GM18870 (cell line): ENCODE measurements at regions not wholly inside any gene's neighbourhood (a gene's known extent, or its start where the extent isn't known, plus 50 kb on each side); places are given as distances from the start of the nearest gene placed in this dataset.

ENCODE experiments used
- ATAC-seq: cut with Tn5 transposase; IDR thresholded peaks from one replicate; pipeline ENCODE4 v1.9.1; 2021; ENCODE audit warnings: moderate library complexity; ENCODE audit not compliant: unreplicated experiment

DNA sequence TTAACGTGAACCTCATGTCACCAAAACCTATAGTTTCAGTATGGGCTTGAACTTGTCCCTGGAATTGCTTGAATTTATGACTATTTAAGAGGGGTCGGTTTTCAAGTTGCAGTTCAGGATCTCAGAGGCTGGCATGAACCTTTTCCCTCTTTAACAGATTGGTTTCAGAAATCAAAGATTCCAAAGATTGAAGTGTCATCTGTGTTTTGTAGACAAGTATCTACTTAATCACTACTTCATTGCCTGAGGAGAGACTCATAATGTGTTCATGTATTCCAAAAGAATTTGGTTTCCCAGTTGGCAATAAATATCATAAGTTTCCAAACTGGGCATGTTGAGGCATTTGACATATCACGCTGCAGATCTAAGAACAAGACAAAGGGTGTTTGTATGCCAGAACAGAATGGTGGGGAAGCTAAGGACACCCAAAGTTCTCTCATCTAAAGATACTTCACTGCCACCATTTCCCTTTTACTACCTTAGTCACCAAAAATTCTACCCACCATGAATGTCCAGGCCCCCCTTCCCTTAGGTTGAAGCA lies 199.5 kb downstream of the NUAK1 start:
- ATAC-seq = no peak

DNA sequence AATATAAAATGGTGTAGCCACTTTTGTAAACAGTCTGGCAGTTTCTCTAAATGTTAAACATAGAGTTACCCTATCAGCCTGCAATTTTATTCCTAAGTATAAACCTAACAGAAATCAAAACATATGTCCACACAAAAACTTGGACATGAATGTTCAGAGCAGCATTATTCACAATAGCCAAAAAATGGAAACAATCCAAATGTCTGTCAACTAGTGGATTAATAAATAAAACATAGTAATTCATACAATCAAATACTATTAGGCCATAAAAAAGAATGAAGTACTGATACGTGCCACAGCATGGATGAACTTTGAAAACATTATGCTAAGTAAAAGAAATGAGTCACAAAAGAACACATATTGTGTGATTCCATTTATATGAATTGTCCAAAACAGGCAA lies 196.5 kb downstream of the NUAK1 start:
- ATAC-seq = no peak

DNA sequence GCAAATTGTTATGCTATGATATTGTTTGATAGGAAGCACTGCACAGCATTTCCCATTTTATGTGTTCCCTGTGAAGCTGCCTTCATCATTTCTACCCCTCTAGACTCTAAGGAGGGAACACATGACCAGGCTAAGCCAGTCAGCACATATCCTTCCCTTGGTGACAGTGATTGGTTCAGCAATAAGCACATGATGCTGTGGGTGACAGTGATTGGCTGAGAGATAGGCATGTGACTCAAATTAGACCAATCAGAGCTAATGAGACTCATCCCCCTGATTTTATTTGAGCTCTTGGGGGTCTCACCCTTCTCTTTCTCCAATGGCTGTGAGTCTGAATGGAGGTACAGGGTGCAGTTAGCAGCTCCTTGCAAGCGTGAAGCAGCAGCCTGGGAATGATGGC lies 195.2 kb downstream of the NUAK1 start:
- ATAC-seq = no peak

DNA sequence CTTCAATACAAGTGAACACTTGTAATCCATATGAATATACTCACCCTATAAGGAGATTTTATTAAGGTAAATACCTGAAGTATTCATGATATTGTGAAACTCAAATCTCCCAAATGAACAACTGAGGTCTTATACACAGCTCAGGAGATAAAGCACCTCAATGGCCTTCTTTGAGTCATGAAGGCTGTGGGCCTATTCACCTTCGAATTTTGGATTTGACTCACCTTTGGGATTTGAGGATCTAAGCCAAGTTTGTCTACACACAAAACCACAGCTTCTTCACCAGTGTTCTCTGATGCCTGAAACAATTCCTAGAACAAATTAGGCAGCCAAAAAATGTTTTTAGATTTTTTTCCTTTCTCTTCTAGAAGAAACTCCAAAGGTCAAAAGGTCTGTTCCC lies 194.1 kb downstream of the NUAK1 start:
- ATAC-seq = no peak

DNA sequence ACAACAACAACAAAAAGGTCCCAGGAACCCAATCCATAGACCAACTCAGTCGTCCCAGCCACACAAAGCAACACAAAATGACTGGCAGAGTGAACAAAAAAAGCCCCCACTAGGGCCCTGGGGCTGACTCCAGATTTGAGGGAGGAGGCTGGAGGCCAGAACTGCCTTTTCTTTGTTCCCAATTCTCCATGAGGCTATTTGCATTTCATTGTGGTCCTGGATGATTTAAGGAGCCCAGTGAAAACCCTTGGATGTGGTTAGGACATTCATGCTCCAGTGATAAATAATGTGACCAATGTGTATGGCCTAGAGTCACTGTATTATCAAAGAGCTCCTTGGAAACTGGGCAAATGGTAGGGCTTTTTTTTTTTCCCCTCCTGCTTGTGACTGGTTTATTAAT lies 192.9 kb downstream of the NUAK1 start:
- ATAC-seq = no peak

DNA sequence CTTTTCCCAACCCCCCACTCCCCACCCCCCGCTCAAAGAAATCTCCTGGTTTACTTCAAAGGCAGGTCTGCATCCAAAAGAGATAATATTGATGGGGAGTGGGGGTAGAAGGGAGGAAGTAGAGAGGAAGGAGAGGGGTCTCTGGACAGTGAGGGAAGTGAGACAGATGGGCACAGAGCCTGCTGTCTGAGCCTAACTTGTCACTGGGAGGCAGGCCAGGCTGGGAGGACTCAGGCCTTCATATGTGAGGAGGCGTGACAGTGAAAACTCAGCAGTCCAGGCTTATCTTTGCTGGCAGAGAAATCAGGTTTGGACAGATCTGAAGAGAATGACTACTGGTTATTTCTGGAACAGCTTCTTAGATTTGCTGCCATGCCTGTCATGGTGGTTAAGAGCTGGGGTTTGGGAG lies 192.3 kb downstream of the NUAK1 start:
- ATAC-seq = no peak

DNA sequence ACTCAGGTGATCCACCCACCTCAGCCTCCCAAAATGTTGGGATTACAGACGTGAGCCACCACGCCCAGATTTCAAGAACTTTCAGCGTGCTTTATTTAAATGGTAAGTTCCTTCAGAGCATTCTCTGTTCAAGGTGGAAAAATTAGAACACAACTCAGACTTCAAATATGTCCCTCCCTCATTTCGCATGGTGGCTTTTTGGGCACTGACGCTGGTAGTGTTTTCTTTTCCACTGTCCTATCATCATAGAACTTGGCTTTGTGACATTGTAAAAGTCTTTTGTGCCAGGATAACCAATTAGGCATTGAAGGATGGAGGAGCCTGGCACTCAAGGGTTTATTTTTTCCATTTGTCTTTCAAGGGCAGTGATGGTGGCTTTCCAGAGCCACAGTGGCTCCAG lies 190.8 kb downstream of the NUAK1 start:
- no peak for ATAC-seq

DNA sequence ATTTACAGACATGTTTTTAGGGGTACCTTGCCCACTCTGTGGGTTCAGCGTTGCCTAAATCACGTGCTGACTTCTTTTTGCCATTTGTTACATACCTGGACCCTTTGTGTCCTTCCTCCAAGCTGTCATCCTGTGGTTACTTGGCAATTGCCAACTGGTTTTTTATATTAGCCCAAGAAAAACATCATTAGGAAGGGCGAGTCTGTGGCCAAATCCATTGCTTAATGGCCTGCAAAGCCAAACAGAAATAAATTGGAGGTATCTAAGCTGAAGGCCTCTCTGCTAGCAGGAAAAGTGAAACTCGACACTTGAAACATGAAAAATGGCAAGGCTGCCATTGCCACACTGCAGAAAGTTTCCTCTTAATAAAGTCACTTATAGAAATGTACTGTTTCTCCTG lies 190.4 kb downstream of the NUAK1 start:
- ATAC-seq = no peak

DNA sequence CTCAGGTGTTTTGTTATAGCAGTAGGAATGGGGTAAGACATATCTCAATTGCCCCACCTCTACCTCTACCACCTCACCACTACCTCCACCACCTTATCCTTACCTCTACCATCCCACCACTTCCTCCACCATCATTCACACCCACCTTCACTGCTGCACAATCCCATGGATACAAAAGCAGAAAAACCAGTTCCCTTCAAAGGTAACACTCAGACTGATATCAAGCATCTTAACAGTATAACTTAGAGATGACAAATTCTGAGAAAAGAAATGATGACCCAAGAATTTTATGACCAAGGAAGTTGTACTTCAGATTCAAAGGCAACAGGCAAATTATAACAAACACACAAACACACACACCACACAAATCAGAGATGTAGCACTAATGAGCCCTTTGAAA lies 189.4 kb downstream of the NUAK1 start:
- ATAC-seq = no peak

DNA sequence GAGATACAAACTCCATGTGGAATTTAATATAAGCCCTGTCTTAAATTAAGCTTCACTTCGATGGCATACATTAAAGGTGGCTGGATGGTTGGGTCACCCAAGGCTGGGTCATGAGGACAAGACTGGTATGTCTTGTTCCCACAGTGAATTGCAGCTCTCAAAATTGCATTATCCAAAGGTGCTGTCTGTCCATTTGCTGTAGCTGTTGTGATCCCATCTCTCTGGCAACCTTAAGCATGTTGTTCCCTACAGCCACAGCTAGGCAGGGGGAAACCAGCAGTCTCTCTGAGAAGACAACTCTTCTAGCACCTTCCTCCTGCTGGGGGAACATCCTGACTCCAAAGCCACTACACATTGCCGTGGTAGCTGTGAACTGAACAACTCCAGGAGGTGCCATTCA lies 187.0 kb downstream of the NUAK1 start:
- no peak for ATAC-seq

DNA sequence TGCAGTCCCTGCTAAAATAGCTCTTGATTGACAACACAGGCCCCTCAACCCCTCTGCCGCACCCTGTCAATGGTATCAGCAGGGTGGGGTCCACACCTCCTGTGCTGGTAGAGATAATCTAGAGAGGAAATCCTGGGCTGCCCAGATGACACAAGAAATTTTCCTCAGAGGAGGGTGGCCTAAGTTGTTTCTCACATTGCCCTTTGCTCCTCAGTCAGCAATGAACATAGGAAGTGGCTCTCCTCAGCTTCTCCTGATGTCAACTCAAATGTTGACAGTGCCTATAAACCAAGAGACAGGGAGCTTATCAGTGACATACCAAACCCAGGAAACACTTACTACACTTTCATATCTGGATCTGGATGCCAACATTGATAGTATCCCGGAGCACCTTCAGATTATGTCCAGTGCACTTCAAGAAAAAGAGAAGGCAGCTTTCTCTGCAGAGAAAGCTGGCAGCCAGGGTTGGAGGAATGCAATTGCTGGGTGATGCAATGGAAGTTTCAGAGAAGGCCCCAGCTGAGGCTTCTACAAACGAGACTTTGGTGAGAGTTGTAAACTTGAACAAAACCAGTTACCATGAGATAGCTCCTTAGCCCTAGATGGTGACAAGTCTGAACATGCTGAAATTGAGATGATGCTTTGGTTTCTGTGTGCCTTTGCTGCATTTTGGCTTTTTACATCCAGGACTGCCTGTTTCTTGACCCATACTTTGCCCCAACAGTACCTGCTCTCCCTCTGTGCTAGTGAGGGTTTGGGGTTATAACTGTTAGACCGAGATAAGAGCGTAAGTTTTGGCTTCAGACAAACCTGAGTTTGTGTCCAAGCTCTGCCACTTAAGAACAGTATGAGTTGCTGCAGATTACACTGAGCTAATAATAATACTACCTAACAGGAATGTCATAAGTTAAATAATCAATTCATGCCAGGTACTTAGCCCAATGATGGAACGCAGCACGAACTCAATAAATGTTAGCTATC lies 183.5 kb downstream of the NUAK1 start:
- no peak for ATAC-seq

DNA sequence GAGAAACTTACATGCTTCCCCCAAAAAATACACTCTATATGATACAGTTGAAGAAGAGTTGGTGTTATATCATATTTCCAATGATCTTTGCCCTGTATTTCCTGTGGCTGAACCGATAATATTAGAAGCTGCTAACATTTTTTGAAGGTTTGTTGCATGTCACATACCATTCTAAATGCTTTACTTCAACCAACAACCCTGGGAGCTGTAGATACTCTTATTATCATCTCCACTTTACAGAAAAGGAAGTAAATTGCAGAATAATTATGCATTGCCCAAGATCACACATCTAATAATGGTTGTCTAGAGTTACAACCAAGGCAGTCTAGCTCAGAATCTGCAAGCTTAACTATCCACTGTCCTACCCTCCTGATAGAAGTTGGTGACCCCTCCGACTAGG lies 182.8 kb downstream of the NUAK1 start:
- ATAC-seq = no peak

DNA sequence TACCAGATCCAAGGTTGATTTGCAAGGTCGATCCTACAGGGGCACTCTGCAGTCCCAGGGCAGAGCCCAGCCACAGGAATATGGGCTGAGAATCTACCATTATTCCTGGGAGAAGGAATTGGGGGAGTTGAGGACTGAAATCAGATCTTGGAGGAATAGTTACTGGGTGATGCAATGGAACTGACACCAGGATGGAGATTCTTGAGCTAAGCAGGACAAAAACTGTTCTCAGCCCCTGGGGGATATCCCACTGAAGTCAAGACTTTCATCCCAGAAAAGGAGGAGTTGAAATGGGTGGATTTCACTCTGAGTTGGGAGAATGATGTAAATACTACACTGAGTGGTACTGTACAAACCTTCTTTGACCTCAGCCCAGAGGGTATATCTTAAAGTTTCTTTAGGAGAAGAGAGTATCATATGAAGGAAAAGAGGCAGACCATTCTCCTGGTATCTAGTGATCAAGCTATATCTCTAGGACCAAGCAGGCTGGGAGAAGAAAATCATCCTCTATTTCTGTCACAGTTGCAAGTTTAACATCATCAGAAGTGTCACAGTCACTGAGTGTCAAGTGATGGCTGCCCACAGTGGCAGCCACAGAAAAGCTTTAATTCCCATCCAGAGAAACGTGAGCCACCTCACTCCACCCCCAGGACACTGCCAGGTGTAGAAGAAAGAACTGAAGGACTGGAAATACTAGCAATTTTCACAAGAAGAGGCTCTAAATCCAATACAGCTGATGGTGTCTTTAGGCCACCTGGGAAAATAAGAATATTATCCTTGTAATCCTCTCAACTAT lies 181.9 kb downstream of the NUAK1 start:
- no peak for ATAC-seq

DNA sequence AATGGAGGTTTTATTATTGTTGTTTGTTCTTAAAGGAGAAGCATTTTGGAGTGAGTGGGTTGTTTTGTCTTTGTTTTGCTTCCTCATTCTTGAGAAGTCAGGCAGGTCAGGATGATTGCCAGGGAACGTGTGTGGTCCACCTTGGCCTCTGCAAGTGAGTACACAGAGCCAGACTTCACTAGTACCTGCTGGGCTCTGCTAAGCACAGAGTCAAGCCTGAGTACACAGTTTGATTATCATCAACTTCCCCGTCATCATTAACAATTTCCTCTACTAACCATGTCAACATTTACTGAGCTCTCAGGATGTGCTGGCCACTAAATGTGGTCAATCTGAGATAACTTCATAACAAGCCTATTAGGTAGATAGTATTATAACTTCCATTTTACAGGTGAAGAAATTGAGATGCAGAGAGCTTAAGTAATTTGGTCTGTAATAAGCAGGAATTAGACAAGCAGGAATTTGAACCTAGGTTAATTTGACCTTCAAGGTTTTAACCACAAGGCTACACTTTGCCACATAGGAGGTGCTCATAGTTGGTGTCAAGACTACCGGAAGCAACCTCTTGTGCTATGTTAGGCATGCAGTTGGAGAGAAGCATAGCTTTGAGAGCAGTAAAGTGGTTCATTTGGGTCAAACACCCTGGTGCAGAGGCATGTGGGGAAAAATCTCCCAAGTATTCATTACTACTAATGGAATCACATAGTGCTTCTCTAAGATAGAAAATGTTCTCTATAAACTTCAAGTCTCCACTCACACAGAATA lies 178.3 kb downstream of the NUAK1 start:
- no peak for ATAC-seq

DNA sequence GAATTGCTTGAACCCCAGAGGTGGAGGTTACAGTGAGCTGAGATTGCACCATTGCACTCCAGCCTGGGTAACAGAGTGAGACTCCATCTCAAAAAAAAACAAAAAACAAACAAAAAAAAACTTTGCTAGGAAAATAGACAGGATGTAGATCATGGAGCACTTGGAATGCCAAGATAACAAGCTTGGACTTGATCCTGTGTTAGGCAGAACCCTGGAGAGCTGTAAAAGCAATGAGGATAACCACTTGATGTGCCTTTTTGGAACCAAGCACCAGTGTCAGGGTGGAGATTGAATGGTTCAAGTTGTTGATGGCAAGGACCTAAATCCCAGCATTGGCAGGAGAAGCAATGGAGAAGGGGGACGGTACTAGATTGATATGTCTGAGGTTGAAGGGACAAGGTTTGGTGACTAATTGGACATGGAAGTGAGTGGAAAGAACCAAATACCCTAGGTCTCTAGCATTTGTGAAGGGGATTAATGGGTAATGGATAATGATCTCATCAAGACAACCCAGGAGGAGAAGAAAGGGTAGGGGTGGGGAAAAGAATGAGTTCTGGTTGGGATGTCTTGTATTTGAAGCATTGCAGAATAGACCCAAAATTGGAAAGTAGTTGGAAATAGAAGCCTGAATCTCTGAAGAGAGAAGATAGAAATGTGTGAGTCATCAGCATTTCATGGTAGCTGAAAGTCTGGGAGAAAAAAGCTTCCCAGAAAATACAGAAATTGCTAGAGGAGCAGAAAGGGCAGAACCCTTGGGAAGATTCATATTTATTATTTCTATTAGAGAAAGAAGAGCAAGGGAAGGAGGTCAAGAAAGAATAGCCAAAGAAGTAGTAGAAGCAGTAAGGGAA lies 176.7 kb downstream of the NUAK1 start:
- ATAC-seq = no peak

DNA sequence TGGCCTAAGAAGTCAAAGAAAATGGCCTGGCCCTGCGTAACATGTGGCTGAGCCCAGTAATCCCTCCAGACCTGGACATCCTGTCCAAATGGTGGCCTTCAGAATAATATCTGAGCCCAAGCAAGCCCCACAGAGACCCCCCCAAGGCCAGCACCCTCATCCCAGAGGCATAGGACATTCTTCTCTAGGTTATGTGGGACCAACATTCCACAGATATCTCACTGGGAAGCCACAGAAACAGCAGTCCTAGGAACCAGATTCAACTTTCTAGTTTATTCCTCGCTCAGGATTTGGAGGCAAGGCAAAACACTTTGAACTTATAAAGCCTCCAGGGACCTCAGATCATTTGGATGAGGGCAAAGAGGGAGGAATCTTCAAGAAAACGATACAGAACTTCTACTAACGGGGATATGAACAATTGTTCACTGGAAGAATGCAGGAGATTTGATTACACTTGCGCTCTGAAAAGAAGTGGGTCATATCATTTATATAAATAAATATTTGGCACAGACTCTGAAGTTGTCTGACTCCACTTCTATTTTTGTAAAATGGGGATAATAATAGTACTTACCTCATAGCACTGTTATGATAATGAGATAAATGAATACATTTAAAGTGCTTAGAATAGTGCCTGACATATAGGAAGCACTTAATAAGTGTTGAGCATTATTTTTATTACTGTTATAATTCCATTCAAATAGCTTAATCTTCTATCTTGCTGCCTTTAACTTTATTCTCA lies 171.5 kb downstream of the NUAK1 start:
- ATAC-seq = no peak

DNA sequence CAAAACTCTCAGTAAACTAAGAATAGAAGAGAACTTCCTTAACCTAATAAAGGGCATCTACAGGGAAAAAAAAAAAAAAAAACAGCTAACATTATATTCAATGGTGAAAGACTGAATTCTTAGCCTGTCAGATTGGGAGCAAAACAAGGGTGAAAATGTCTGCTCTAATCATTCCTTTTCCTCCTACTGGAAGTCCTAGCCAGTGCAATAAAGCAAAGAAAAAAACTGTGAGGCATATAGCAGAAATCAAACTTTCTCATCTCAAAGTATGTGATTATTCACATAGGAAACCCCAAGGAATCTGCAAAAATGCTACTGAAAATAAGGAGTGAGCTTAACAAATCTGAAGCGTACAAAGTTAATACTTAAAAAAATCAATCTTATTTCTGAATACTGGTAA lies 170.7 kb downstream of the NUAK1 start:
- ATAC-seq = no peak

DNA sequence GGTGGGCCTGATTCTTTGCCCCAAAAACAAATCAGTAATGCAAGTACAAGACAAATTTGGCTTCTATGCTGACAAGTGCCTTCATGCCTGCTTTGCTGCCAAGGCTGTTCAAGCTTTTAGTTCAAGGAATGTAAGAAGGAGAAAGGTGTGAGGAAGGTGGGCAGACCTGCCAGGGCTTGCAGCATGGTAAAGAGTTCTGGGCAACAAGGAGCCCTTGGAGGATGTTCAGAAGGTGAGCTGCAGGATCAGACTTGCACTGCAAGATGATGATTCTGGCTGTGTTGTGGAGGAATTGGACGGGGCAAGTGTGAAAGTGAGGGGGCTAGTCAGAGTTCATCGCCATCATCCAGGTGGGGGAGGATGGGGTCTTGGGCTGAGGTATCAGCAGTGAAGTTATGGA lies 167.9 kb downstream of the NUAK1 start:
- no peak for ATAC-seq

DNA sequence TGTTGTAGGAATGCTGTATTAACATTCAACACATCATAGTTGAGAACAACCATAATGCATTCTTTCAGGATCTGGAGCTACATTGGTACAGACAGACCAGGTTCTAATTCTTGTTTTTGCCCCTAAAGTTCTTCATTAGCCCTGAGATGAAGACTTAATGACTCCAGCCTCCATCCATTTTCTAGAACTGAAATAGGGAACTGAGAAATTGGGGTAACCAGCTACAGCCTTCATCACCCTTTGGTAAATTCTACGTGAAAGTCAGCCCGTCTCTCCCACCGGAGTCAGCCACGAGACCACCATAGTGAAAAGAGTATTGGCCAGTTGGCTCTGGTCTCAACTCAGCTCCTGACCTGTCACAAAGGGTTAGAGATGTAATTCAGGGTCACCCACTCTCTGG lies 164.0 kb downstream of the NUAK1 start:
- no peak for ATAC-seq

DNA sequence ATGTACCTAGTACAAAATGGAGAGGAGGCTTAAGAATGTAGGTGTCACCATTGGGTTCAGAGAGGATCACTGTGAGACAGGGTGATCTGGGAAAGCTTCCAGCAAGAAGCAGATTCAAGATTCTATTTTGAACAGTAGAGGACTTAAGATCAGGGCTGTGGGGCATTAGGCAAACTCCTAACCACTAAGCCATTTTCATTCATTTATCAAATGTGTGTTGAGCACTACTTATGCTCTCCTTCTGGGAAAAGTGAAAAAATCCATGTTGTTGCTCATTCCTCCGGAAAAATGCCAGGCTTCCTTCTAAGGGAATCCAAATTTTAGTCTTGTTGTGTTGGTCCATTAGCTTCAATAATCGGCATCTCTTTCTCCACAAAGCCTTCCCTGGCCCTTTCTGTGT lies 163.4 kb downstream of the NUAK1 start:
- no peak for ATAC-seq
